Pons (tissue), 1 donor: ENCODE measurements at regions not wholly inside any gene's neighbourhood (a gene's known extent, or its start where the extent isn't known, plus 50 kb on each side); places are given as distances from the start of the nearest gene placed in this dataset.
"Not testable (repeated sequence)": the region's sequence is repeated elsewhere in the genome, so short reads cannot be mapped to it uniquely, and the experiment has no call there.

ENCODE experiments used
- DNase-seq: peaks from one replicate; pipeline ENCODE4 v3.0.0-alpha.2; 2016; ENCODE audit warnings: low spot score

- DNase-seq: no peak
Measured at GRCh38 chr4:130073145-130073790, 977.3 kb downstream of the C4orf33 start.

- DNase-seq: no peak
Measured at GRCh38 chr4:130074096-130074495, 978.1 kb downstream of the C4orf33 start.

- DNase-seq: no peak
Measured at GRCh38 chr4:130077275-130077674, 981.3 kb downstream of the C4orf33 start.

GRCh38 chr4:130079027-130079426, 983.1 kb downstream of the C4orf33 start:
- DNase-seq: not testable (repeated sequence)

- DNase-seq: peak; percentile 30
Measured at GRCh38 chr4:130080872-130081451, 985.0 kb downstream of the C4orf33 start.

- no peak for DNase-seq
Measured at GRCh38 chr4:130090427-130090826, 994.5 kb downstream of the C4orf33 start.

- DNase-seq: no peak
Measured at GRCh38 chr4:130092187-130093015, 996.4 kb downstream of the C4orf33 start.

GRCh38 chr4:130099105-130099504, 1003.2 kb downstream of the C4orf33 start:
- DNase-seq: no peak

- DNase-seq: no peak
Measured at GRCh38 chr4:130110189-130110588, 1014.2 kb downstream of the C4orf33 start.

- no peak for DNase-seq
Measured at GRCh38 chr4:130110770-130111169, 1014.8 kb downstream of the C4orf33 start.

GRCh38 chr4:130124066-130124465, 1028.1 kb downstream of the C4orf33 start:
- no peak for DNase-seq

GRCh38 chr4:130125467-130125866, 1029.5 kb downstream of the C4orf33 start:
- DNase-seq: no peak

- no peak for DNase-seq
Measured at GRCh38 chr4:130127297-130127696, 1031.3 kb downstream of the C4orf33 start.

GRCh38 chr4:130131536-130131935, 1035.6 kb downstream of the C4orf33 start:
- no peak for DNase-seq

- DNase-seq: no peak
Measured at GRCh38 chr4:130141651-130142050, 1045.7 kb downstream of the C4orf33 start.

- DNase-seq: no peak
Measured at GRCh38 chr4:130143656-130144055, 1047.7 kb downstream of the C4orf33 start.

- DNase-seq: no peak
Measured at GRCh38 chr4:130146773-130147172, 1050.8 kb downstream of the C4orf33 start.

GRCh38 chr4:130147641-130148040, 1051.7 kb downstream of the C4orf33 start:
- DNase-seq: peak; percentile 37

GRCh38 chr4:130154901-130155300, 1058.9 kb downstream of the C4orf33 start:
- peak; percentile 8 for DNase-seq

- no peak for DNase-seq
Measured at GRCh38 chr4:130163701-130164100, 1067.7 kb downstream of the C4orf33 start.

- no peak for DNase-seq
Measured at GRCh38 chr4:130165381-130165780, 1069.4 kb downstream of the C4orf33 start.

GRCh38 chr4:130172156-130172555, 1076.2 kb downstream of the C4orf33 start:
- DNase-seq: no peak

- no peak for DNase-seq
Measured at GRCh38 chr4:130178106-130178505, 1082.2 kb downstream of the C4orf33 start.
